NOMO-1 treated with DMSO at 0.1 percent for 48 hours (cell line): ENCODE measurements at regions not wholly inside any gene's neighbourhood (a gene's known extent, or its start where the extent isn't known, plus 50 kb on each side); places are given as distances from the start of the nearest gene placed in this dataset.

Experiments used
- DNase-seq: peaks from one replicate; lab custom pipeline; 2025; ENCODE audit not compliant: unreplicated experiment; lab: John Stamatoyannopoulos, UW

- no peak for DNase-seq
Measured at GRCh38 chr1:244106837-244107493, 55.9 kb downstream of the ZBTB18 start.

GRCh38 chr1:244111027-244111426 is 59.9 kb downstream of the ZBTB18 start:
- no peak for DNase-seq

- DNase-seq, result no peak
Measured at GRCh38 chr1:244112041-244112440, 61.0 kb downstream of the ZBTB18 start.

GRCh38 chr1:244112636-244113035 is 61.6 kb downstream of the ZBTB18 start:
- no peak for DNase-seq

GRCh38 chr1:244113532-244114320 is 62.6 kb downstream of the ZBTB18 start:
- no peak for DNase-seq

- DNase-seq, result peak; percentile 8
Measured at GRCh38 chr1:244114892-244115291, 63.8 kb downstream of the ZBTB18 start.

- DNase-seq, result no peak
Measured at GRCh38 chr1:244116946-244117345, 65.9 kb downstream of the ZBTB18 start.

- no peak for DNase-seq
Measured at GRCh38 chr1:244118109-244118761, 67.2 kb downstream of the ZBTB18 start.

- no peak for DNase-seq
Measured at GRCh38 chr1:244128591-244129383, 77.7 kb downstream of the ZBTB18 start.

- no peak for DNase-seq
Measured at GRCh38 chr1:244137276-244137675, 86.2 kb downstream of the ZBTB18 start.

- no peak for DNase-seq
Measured at GRCh38 chr1:244137725-244138124, 86.6 kb downstream of the ZBTB18 start.

GRCh38 chr1:244138399-244138798 is 87.3 kb downstream of the ZBTB18 start:
- DNase-seq, result no peak

- DNase-seq, result no peak
Measured at GRCh38 chr1:244139655-244140054, 88.6 kb downstream of the ZBTB18 start.

- DNase-seq, result no peak
Measured at GRCh38 chr1:244140420-244140819, 89.3 kb downstream of the ZBTB18 start.

- no peak for DNase-seq
Measured at GRCh38 chr1:244144053-244144452, 93.0 kb downstream of the ZBTB18 start.

- no peak for DNase-seq
Measured at GRCh38 chr1:244150071-244150470, 99.0 kb downstream of the ZBTB18 start.

- DNase-seq, result no peak
Measured at GRCh38 chr1:244150665-244151064, 99.6 kb downstream of the ZBTB18 start.

- no peak for DNase-seq
Measured at GRCh38 chr1:244151537-244151936, 100.5 kb downstream of the ZBTB18 start.

GRCh38 chr1:244154508-244154871 is 103.4 kb downstream of the ZBTB18 start:
- DNase-seq, result no peak

- no peak for DNase-seq
Measured at GRCh38 chr1:244154872-244155531, 103.9 kb downstream of the ZBTB18 start.

- DNase-seq, result no peak
Measured at GRCh38 chr1:244155661-244156060, 104.6 kb downstream of the ZBTB18 start.
